Neuronal stem cell (in vitro differentiated cells): ENCODE measurements at regions not wholly inside any gene's neighbourhood (a gene's known extent, or its start where the extent isn't known, plus 50 kb on each side); places are given as distances from the start of the nearest gene placed in this dataset. TPM values are rescaled to one million over a fixed set of nuclear protein-coding genes. Genes with fewer than 3 reads are reported as not detected.

Experiments
- DNase-seq: peaks from one replicate; pipeline ENCODE4 v3.0.0-alpha.2; 2013; ENCODE audit warnings: low spot score
- H2AFZ ChIP-seq: one replicate; pipeline ENCODE4 v1.6.1; 2013; ENCODE audit warnings: mild to moderate bottlenecking, low read length, inconsistent platforms
- H2AK5ac ChIP-seq: 2 replicates; pipeline ENCODE4 v1.6.1; 2013; ENCODE audit warnings: low read depth, mild to moderate bottlenecking, inconsistent platforms, low read length, moderate library complexity, mixed read lengths
- H2BK120ac ChIP-seq: 2 replicates; pipeline ENCODE4 v1.6.1; 2013; ENCODE audit warnings: low read depth, mild to moderate bottlenecking, inconsistent platforms, low read length, moderate library complexity, mixed read lengths
- H2BK12ac ChIP-seq: one replicate; pipeline ENCODE4 v1.6.1; 2013; ENCODE audit warnings: low read length, inconsistent platforms
- H2BK15ac ChIP-seq: 2 replicates; pipeline ENCODE4 v1.6.1; 2013; ENCODE audit warnings: mild to moderate bottlenecking, low read length, inconsistent platforms, mixed read lengths
- H2BK5ac ChIP-seq: one replicate; pipeline ENCODE4 v1.6.1; 2013; ENCODE audit warnings: inconsistent platforms, mild to moderate bottlenecking, low read length, moderate library complexity
- H3K14ac ChIP-seq: one replicate; pipeline ENCODE4 v1.6.1; 2013; ENCODE audit warnings: low read length, inconsistent platforms
- H3K18ac ChIP-seq: 2 replicates; pipeline ENCODE4 v1.6.1; 2013; ENCODE audit warnings: low read length, inconsistent platforms
- H3K23ac ChIP-seq: 2 replicates; pipeline ENCODE4 v1.6.1; 2013; ENCODE audit warnings: low read depth, mild to moderate bottlenecking, mixed read lengths, low read length, inconsistent platforms; ENCODE audit not compliant: poor library complexity
- H3K27ac ChIP-seq: replicated peaks from 3 replicates; pipeline ENCODE4 v1.5.1; 2013; ENCODE audit warnings: low read length, inconsistent platforms
- H3K27me3 ChIP-seq, 3 experiments: 2 replicates each; pipeline ENCODE4 v1.6.1; 2013; ENCODE audit warnings: low read length in 3 of 3, mild to moderate bottlenecking in 2 of 3, inconsistent platforms in 1 of 3, low read depth in 1 of 3, mixed read lengths in 1 of 3, moderate library complexity in 1 of 3; ENCODE audit not compliant: control insufficient read depth in 3 of 3, insufficient read depth in 3 of 3
- H3K36me3 ChIP-seq, 2 donors: replicated peaks in 1 of 2; 2 replicates each; pipeline ENCODE4 v1.6.1; 2013; ENCODE audit warnings: low read length in 2 of 2; ENCODE audit not compliant: control insufficient read depth in 2 of 2, insufficient read depth in 2 of 2
- H3K4ac ChIP-seq: 2 replicates; pipeline ENCODE4 v1.6.1; 2013; ENCODE audit warnings: inconsistent platforms, mild to moderate bottlenecking, low read length, moderate library complexity
- H3K4me1 ChIP-seq, 2 donors: 1 replicate in 1 of 2; 2 replicates in 1 of 2; pipeline ENCODE4 v1.6.1; 2013; ENCODE audit warnings: low read length in 2 of 2, low read depth in 1 of 2; ENCODE audit not compliant: control insufficient read depth in 2 of 2, insufficient read depth in 1 of 2
- H3K4me2 ChIP-seq: one replicate; pipeline ENCODE4 v1.6.1; 2013; ENCODE audit warnings: mild to moderate bottlenecking, low read length, inconsistent platforms; ENCODE audit not compliant: insufficient read depth, poor library complexity, severe bottlenecking
- H3K4me3 ChIP-seq, 2 donors: 2 replicates each; pipeline ENCODE4 v1.5.1; 2013; ENCODE audit warnings: low read length in 2 of 2, mild to moderate bottlenecking in 2 of 2, inconsistent platforms in 1 of 2, moderate library complexity in 1 of 2
- H3K79me1 ChIP-seq: one replicate; pipeline ENCODE4 v1.6.1; 2013; ENCODE audit warnings: low read depth, mild to moderate bottlenecking, inconsistent platforms, low read length, moderate library complexity
- H3K9ac ChIP-seq: one replicate; pipeline ENCODE4 v1.6.1; 2013; ENCODE audit warnings: mild to moderate bottlenecking, low read depth, low read length, inconsistent platforms; ENCODE audit not compliant: poor library complexity
- H3K9me3 ChIP-seq, 2 donors: replicated peaks in 1 of 2; 2 replicates each; pipeline versions ENCODE3 to v1.6.1; 2013; ENCODE audit warnings: low read length in 2 of 2, mild to moderate bottlenecking in 2 of 2, inconsistent platforms in 1 of 2, low read depth in 1 of 2, mixed read lengths in 1 of 2, moderate library complexity in 1 of 2; ENCODE audit not compliant: control insufficient read depth in 2 of 2, insufficient read depth in 1 of 2
- H4K8ac ChIP-seq: one replicate; pipeline ENCODE4 v1.6.1; 2013; ENCODE audit warnings: low read depth, mild to moderate bottlenecking, inconsistent platforms, low read length, moderate library complexity
- H4K91ac ChIP-seq: one replicate; pipeline ENCODE4 v1.6.1; 2013; ENCODE audit warnings: low read length, low read depth, mild to moderate bottlenecking, inconsistent platforms; ENCODE audit not compliant: poor library complexity
- WGBS, 2 donors: extraction: QIAGEN DNeasy Blood & Tissue Kit; methylation state at CpG; one replicate each; pipeline ENCODE4 v1.1.7; 2013; ENCODE audit warnings: missing lambda C conversion rate in 2 of 2, mixed read lengths in 1 of 2; ENCODE audit not compliant: insufficient read length in 2 of 2, insufficient replicate concordance in 1 of 2; ENCODE audit errors: extremely low coverage in 2 of 2; 5-methylcytosine and 5-hydroxymethylcytosine counted together
- small RNA-seq: library from polyadenylated mRNA; stranded (forward); fragments of <200 nt; extraction: miRNeasy Mini kit (QIAGEN cat#:217004); gene quantifications from one replicate; pipeline ENCODE3, GENCODE V24; 2013; ENCODE audit not compliant: insufficient read depth

- Histone ChIP-seq H3K27me3 (no peaks in the 10 kb centered on the region), H3K9me3 (no peaks in the 10 kb centered on the region), H3K4me1 (no peaks in the 10 kb centered on the region), H4K91ac (no peak overlapping the region), H2BK5ac (no peak overlapping the region), H4K8ac (no peak overlapping the region), H2BK12ac (no peak overlapping the region), H3K79me1 (no peaks in the 10 kb centered on the region), H2AFZ (no peak overlapping the region), H3K4ac (no peak overlapping the region), H2BK15ac (no peak overlapping the region), H3K27ac (no peak overlapping the region), H3K18ac (no peak overlapping the region), H3K4me3 (no peak overlapping the region), H2BK120ac (no peak overlapping the region), H2AK5ac (no peak overlapping the region), H3K23ac (no peak overlapping the region), H3K9ac (no peak overlapping the region), H3K14ac (no peak overlapping the region), H3K36me3 (no peaks in the 10 kb centered on the region), H3K4me2 (no peak overlapping the region)
- WGBS, 2 donors, result no CpG with 5 or more reads among the region's 1 CpG
- DNase-seq, result no peak
Measured at GRCh38 chr17:72068643-72069042, 52.2 kb upstream of the SOX9 start.

GRCh38 chr17:72069586-72070202 is 51.1 kb upstream of the SOX9 start:
- H3K27me3 ChIP-seq, result no peaks in the 10 kb centered on the region
- WGBS, 2 donors, result no CpG with 5 or more reads among the region's 2 CpGs
- H3K4me2 ChIP-seq, result no peak overlapping the region
- no peak overlapping the region for H4K91ac ChIP-seq
- no peak overlapping the region for H2BK12ac ChIP-seq
- H3K9ac ChIP-seq, result no peak overlapping the region
- no peaks in the 10 kb centered on the region for H3K36me3 ChIP-seq
- no peaks in the 10 kb centered on the region for H3K9me3 ChIP-seq
- H3K4ac ChIP-seq, result no peak overlapping the region
- no peak overlapping the region for H3K4me3 ChIP-seq
- no peak overlapping the region for H2BK120ac ChIP-seq
- no peak overlapping the region for H3K14ac ChIP-seq
- no peak overlapping the region for H2BK15ac ChIP-seq
- H3K4me1 ChIP-seq, result no peaks in the 10 kb centered on the region
- H3K79me1 ChIP-seq, result no peaks in the 10 kb centered on the region
- no peak for DNase-seq
- H2AFZ ChIP-seq, result no peak overlapping the region
- no peak overlapping the region for H2BK5ac ChIP-seq
- no peak overlapping the region for H3K18ac ChIP-seq
- no peak overlapping the region for H3K23ac ChIP-seq
- H2AK5ac ChIP-seq, result no peak overlapping the region
- no peak overlapping the region for H4K8ac ChIP-seq
- H3K27ac ChIP-seq, result no peak overlapping the region

Small RNA genes in the stretch of these regions (small RNA-seq; reads per million reads assigned to genes)
- gene RNU7-155P, result not detected
